Posterior cingulate gyrus (tissue), 11 donors: ENCODE measurements at regions not wholly inside any gene's neighbourhood (a gene's known extent, or its start where the extent isn't known, plus 50 kb on each side); places are given as distances from the start of the nearest gene placed in this dataset.

Experiments
- DNase-seq, 10 donors: peaks; one replicate each; pipeline versions ENCODE4 v3.0.0 to v3.0.0-alpha.2; 2020 to 2021; ENCODE audit warnings: mixed read lengths in 3 of 10
- intact Hi-C: fragments of 100-400 bp; cut with DNase I; formaldehyde crosslinking; loops from one replicate; pipeline ENCODE4 v1.15.1; 2023

DNA sequence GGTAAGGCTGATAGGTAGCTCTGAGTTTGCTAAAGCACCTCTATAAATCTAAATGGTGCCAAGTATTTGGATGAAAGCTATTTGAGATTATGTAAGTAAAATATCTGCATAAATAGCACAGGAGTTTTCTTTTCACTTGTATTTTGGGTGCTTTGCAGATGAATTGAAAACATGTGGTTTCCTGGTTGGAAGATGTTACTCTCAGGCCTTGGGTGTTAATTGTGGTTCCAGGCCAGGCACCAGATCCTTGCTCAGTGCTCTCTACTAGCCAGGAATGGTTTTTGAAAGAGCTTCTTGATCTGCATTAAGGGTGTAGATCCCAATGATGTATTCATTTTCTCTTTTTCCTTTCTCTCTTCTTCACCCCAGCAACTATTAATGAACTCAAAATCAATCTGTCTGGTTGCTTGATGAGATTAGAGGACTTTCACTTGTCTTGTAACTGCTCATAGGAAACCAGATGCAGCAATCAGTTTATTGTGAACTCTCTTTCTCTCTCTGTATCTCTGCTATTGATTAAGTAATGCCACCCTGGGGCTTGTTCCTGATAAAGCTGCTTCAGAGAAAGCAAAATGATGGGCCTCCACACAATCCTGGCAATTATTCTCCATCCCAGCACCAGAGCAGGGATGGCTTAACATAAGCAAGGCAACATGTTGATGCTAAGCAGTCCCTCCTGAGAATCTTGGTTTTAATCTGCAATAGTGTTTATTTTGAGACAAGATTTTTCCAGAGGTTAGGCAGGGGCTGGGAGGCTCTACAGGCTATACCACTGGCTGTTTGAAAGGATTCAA lies 147.0 kb upstream of the NTM start:
- intact Hi-C loops = no loop called here
- no peak for DNase-seq

- intact Hi-C loops = no loop called here
- DNase-seq = no peak
Observed at GRCh38 chr11:131228378-131228777, 142.0 kb upstream of the NTM start.

DNA sequence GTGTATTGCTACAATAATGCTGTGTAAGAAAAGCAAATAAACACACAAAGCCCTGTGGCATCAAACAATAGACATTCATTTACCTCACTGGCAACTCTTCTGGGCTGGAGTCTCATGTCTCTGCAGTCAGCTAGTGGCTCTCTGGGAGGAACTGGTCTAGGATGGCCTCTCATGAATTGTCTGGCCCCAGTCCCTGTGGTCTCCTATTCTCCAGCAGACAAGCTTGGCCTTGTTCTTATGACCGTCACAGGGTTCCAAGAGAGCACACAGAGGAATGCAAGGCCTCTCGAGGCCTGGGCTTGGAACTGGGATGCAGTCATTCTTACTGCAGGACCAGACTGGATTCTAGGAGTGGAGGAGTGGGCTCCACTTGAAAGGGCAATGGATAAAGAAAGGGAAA lies 141.2 kb upstream of the NTM start:
- intact Hi-C loops = no loop called here
- peak in 1 of 10 donors; percentile 27 for DNase-seq

DNA sequence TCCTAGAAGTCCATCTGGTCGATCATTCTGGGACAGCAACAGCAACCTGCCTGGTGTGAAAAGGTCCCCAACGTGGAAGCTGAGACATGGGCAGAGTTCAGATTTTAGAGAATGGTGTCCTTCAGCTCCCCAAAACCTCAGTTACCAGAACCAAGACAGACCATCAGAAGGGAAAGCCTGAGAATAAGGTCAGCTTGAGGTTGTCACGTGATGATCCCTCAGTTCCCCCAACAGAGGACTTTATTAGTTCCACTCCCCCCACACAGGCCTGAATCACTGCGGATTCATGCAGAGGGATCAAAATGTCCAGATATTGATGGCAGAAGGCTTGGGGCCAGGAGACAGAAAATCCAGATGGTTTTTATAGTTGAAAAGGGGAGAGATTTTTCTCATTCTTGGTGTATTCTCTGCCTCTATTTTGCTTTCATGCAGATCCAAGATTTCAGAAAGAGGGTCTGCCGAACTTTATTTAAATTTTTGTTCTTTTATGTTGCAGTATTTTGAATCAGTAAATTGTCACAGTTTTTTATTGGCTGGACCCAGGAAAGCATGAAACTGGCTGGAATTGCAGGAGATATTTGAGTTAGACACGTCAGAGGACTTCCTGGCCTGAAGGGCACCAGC lies 139.0 kb upstream of the NTM start:
- intact Hi-C loops = no loop called here
- DNase-seq = no peak

GRCh38 chr11:131232261-131232660 lies 138.2 kb upstream of the NTM start:
- no peak for DNase-seq
- intact Hi-C loops = no loop called here

DNA sequence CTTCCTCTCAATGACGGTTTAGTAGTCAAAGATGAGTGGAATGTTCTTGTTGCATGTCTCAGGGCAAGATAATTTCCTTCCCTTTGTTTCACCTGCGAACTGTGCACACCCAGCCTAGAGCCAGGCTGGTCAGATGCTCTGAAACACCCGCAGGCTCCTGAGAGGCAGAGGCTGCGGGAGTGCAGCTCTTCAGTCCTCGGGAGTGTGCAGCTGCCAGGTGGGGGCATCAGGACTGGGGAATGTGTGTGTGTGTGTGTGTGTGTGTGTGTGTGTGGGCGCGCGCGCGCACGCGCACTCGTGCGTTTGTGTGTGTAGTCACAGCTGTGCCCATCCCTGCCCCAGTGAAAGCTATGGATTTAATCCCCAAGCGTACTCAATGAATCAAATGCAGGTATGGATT lies 136.2 kb upstream of the NTM start:
- intact Hi-C loops = no loop called here
- no peak for DNase-seq

GRCh38 chr11:131235328-131236298 lies 134.8 kb upstream of the NTM start:
- intact Hi-C loops = no loop called here
- DNase-seq = no peak

GRCh38 chr11:131240421-131240820 lies 130.0 kb upstream of the NTM start:
- intact Hi-C loops = loop anchor here (10.0 kb wide), 3 partner anchors 134 to 434 kb away; partner anchors contain the start of gene NTM
- DNase-seq = no peak

GRCh38 chr11:131242476-131243000 lies 127.9 kb upstream of the NTM start:
- intact Hi-C loops = loop anchor here (10.0 kb wide), 3 partner anchors 132 to 432 kb away; partner anchors contain the start of gene NTM

GRCh38 chr11:131246156-131246555 lies 124.3 kb upstream of the NTM start:
- intact Hi-C loops = loop anchor here (5.0 to 10.0 kb wide), 4 partner anchors 129 to 429 kb away; partner anchors contain the start of gene NTM
- no peak for DNase-seq

More at GRCh38 chr11:131242476-131243000, 127.9 kb upstream of the NTM start:
- no peak for DNase-seq

GRCh38 chr11:131246663-131247062 lies 123.8 kb upstream of the NTM start:
- intact Hi-C loops = loop anchor here (5.0 to 10.0 kb wide), 4 partner anchors 128 to 428 kb away; partner anchors contain the start of gene NTM
- peak; percentile 31 to 96 (median 78) for DNase-seq

DNA sequence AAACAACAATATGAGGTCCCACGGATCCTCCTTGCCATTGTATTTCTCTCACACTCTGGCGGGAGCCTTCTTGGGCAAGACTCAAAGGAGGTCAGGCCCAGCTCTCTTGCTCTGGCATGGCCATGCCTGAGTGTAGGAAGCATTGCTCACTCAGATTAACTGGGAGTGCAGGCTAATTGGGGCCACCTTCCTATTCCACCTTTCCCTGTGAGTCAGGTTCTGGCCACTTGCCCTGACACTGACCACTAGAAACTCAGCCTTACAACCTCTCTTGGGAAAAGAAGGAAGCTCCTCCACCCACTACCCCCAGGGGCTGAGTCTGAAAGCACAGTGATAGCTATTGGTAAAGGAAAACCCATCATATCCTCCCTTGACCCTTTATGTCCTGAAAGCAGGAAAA lies 121.8 kb upstream of the NTM start:
- no peak for DNase-seq
- intact Hi-C loops = loop anchor here (5.0 to 10.0 kb wide), 4 partner anchors 126 to 426 kb away; partner anchors contain the start of gene NTM

GRCh38 chr11:131253142-131253655 lies 117.2 kb upstream of the NTM start:
- no peak for DNase-seq
- intact Hi-C loops = no loop called here

DNA sequence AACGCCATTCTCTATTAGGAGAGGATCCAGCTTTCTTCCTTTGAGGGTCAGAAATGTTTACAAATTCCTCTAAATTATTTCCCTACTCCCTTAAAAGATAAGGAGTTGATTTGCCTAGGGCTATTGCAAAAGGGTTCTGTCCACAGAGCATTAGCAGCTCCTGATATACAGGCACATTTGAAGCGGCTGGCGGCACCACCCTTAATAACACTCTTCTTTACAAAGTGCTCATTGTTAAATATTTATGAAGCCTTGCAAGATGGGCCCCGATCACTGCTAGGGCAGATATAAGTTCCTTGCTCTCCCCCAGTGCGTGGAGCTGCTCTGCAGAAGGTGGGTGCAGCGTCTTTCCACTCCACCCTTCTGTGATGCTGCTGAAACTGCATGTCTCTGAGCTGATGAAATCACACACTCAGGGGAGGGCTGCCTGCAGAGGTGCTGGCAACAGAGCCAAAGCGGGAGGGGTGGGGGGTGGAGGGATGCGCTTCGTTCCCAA lies 116.7 kb upstream of the NTM start:
- peak in 7 of 10 donors; percentile 15 to 88 (median 36) for DNase-seq
- intact Hi-C loops = no loop called here

GRCh38 chr11:131254254-131254653 lies 116.2 kb upstream of the NTM start:
- DNase-seq = no peak
- intact Hi-C loops = no loop called here

GRCh38 chr11:131274233-131274632 lies 96.2 kb upstream of the NTM start:
- no peak for DNase-seq
- intact Hi-C loops = no loop called here

GRCh38 chr11:131275580-131275979 lies 94.8 kb upstream of the NTM start:
- DNase-seq = peak in 3 of 10 donors; percentile 22 to 70 (median 59)
- intact Hi-C loops = no loop called here

GRCh38 chr11:131278472-131278871 lies 91.9 kb upstream of the NTM start:
- intact Hi-C loops = no loop called here
- DNase-seq = peak in 6 of 10 donors; percentile 29 to 89 (median 41)

DNA sequence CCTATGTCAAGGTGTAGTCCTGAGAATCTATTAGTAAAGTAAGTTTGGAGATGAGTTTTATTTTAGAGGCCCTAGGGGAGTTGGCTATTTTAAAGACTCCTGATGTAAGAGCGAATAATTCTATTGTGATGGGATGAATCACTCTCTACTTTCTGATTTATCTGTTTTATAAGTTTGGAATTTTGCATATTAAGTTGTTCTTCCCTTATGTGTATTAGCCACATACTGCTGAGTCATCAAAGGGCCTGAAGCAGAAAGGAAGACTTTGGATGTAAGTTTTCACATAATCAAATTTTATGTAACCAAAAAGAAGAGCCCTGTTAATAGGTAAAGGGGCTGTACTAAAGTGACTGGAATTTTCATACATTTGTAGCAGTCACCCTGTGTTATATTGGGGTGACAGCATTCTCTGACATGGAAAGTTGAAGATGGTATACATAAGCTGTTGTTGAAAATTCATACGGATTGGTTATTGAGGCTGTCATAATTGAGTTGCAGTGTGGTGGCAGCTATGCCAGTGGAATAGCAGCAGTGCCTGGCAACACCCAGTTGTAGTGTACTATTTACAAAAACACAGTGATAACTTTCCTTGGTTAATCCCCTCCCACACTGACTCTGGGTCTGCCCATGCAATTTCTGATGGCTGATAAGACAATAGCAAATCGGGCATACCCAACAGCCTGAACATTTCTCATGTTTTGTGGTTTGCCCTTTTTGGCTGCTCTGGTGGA lies 90.6 kb upstream of the NTM start:
- no peak for DNase-seq

More for the DNA sequence above, 90.6 kb upstream of the NTM start:
- intact Hi-C loops = no loop called here
